Left lobe of liver (tissue), 2 donors: ENCODE measurements at regions not wholly inside any gene's neighbourhood (a gene's known extent, or its start where the extent isn't known, plus 50 kb on each side); places are given as distances from the start of the nearest gene placed in this dataset.

Experiments used
- ATAC-seq: fragments of 200-7000 bp; cut with Tn5 transposase; one replicate; pipeline ENCODE4 v1.9.1; 2020; ENCODE audit warnings: mild to moderate bottlenecking, moderate library complexity
- DNase-seq: peaks from one replicate; pipeline ENCODE4 v3.0.0-alpha.2; 2020; ENCODE audit warnings: low spot score
- donor health status: DM: no; HTN: no; CAD: no; lungs with moderate emphysema.
- donor health status: DM: no; HTN: yes; CAD: no.

GRCh38 chr22:48650323-48651035, 1177.2 kb downstream of the BRD1 start:
- no peak for ATAC-seq
- DNase-seq: no peak

GRCh38 chr22:48649466-48649865, 1178.2 kb downstream of the BRD1 start:
- DNase-seq (no peak), ATAC-seq (no peak)

GRCh38 chr22:48649031-48649430, 1178.6 kb downstream of the BRD1 start:
- no peak for ATAC-seq
- DNase-seq: no peak

GRCh38 chr22:48647606-48648515, 1179.8 kb downstream of the BRD1 start:
- DNase-seq: no peak
- ATAC-seq: no peak

- DNase-seq (no peak), ATAC-seq (no peak)
Observed at GRCh38 chr22:48647051-48647450, 1180.6 kb downstream of the BRD1 start.

- ATAC-seq (no peak), DNase-seq (no peak)
Observed at GRCh38 chr22:48646216-48646925, 1181.3 kb downstream of the BRD1 start.

GRCh38 chr22:48645766-48646165, 1181.9 kb downstream of the BRD1 start:
- DNase-seq (no peak), ATAC-seq (no peak)

GRCh38 chr22:48644997-48645396, 1182.7 kb downstream of the BRD1 start:
- DNase-seq (no peak), ATAC-seq (no peak)

- ATAC-seq: no peak
- DNase-seq: no peak
Observed at GRCh38 chr22:48644108-48644507, 1183.6 kb downstream of the BRD1 start.

GRCh38 chr22:48643066-48643731, 1184.5 kb downstream of the BRD1 start:
- ATAC-seq (no peak), DNase-seq (no peak)

- ATAC-seq (no peak), DNase-seq (no peak)
Observed at GRCh38 chr22:48642550-48642949, 1185.1 kb downstream of the BRD1 start.

GRCh38 chr22:48641906-48642475, 1185.7 kb downstream of the BRD1 start:
- DNase-seq: no peak
- no peak for ATAC-seq

GRCh38 chr22:48640890-48641841, 1186.5 kb downstream of the BRD1 start:
- DNase-seq: no peak
- no peak for ATAC-seq

- ATAC-seq (no peak), DNase-seq (no peak)
Observed at GRCh38 chr22:48639896-48640748, 1187.6 kb downstream of the BRD1 start.

GRCh38 chr22:48639021-48639795, 1188.5 kb downstream of the BRD1 start:
- no peak for ATAC-seq
- no peak for DNase-seq

- no peak for ATAC-seq
- no peak for DNase-seq
Observed at GRCh38 chr22:48637231-48637630, 1190.4 kb downstream of the BRD1 start.

- ATAC-seq: no peak
- DNase-seq: no peak
Observed at GRCh38 chr22:48636746-48637145, 1190.9 kb downstream of the BRD1 start.

- ATAC-seq: peak; percentile 76
Observed at GRCh38 chr22:48635816-48636215, 1191.9 kb downstream of the BRD1 start.

More at GRCh38 chr22:48635816-48636215, 1191.9 kb downstream of the BRD1 start:
- DNase-seq: peak; percentile 76
